Breast epithelium (tissue), 3 donors: ENCODE measurements at regions not wholly inside any gene's neighbourhood (a gene's known extent, or its start where the extent isn't known, plus 50 kb on each side); places are given as distances from the start of the nearest gene placed in this dataset.

Experiments
- POLR2A ChIP-seq: fragments of 450-650 bp; IDR thresholded peaks from one replicate; pipeline ENCODE4 v1.6.1; 2016; ENCODE audit warnings: antibody characterized with exemption, mild to moderate bottlenecking, moderate library complexity
- TF ChIP-seq, protein P1 (sequence below), 3 donors: fragments of 450-650 bp; IDR thresholded peaks; one replicate each; pipeline ENCODE4 v1.5.1; 2016 to 2017; ENCODE audit warnings: antibody characterized with exemption in 3 of 3, mild to moderate bottlenecking in 3 of 3, moderate library complexity in 3 of 3

DNA sequence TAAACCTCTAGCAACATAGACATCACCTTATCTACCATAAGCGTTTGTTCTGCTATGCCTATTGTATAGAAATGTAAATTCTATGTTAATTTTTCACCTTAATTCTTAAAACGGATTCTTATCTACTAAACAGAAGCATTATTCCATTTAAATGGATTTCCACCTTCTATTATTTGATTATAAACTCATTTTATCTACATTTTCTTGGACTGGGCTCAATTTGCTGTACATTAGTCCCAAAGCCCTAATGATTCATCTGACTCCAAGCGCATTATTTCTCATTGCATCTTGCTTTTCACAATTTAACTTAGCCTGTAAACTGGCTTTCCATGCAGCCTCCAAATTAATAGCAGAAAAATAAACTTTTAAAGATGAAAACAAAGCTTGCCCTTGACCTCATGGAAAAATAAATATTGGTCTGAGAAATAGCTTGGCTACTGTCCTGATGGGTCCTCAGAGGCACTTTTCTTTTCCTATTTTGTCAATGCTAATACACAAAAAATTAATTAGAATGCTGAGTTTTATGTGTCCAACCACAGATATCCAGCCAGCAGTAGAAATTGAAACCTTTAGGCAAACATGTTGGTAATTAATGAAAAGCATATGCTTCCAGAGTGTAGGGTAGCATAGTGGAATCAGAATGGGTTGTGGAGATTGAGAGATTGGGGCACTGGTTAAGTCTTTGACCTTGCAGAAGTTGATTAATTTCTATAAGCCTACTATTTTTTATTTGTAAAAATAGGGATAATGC is 81.4 kb upstream of the CFAP20DC start:
- TF ChIP-seq, protein P1, sequence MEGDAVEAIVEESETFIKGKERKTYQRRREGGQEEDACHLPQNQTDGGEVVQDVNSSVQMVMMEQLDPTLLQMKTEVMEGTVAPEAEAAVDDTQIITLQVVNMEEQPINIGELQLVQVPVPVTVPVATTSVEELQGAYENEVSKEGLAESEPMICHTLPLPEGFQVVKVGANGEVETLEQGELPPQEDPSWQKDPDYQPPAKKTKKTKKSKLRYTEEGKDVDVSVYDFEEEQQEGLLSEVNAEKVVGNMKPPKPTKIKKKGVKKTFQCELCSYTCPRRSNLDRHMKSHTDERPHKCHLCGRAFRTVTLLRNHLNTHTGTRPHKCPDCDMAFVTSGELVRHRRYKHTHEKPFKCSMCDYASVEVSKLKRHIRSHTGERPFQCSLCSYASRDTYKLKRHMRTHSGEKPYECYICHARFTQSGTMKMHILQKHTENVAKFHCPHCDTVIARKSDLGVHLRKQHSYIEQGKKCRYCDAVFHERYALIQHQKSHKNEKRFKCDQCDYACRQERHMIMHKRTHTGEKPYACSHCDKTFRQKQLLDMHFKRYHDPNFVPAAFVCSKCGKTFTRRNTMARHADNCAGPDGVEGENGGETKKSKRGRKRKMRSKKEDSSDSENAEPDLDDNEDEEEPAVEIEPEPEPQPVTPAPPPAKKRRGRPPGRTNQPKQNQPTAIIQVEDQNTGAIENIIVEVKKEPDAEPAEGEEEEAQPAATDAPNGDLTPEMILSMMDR (IDR thresholded peaks at IDR 0.05), result no peak
- no peak for TF ChIP-seq POLR2A
